ENCODE measurements at regions not wholly inside any gene's neighbourhood (a gene's known extent, or its start where the extent isn't known, plus 50 kb on each side); places are given as distances from the start of the nearest gene placed in this dataset.

DNA sequence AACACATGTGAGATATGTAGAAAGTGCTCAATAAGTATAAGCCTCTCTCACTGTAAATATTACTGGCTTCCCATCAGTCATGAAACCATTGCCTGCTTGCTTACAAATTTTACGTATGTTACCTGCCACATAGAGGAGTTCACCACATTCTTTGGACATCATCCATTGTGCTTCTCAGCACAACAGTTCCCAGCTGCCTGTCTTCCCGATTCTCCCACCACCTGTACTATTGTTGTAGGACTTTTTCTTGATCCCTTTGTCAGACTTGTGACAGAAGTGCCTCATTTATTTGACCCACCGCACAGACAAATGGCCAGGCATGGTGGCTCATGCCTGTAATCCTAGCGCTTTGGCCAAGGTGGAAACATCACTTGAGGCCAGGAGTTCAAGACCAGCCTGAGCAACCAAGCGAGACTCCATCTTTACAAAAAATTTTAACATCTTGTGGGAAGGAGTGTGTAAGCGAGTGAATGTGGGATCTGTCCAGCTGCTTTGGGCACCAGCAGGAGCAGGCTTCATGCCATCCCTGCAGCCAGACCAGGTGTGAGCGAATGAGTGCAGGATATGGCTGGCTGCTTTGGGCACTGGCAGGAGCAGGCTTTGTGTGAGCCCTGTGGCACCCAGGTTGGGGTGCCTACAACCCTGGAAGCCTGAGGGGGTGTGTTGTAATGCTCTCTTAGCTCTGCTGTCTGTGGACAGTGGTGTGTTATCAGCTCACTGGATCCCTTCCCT, 139.9 kb upstream of the ELL2 start:
- Histone ChIP-seq H3K4me3 (no peak overlapping the region), H3K9ac (ENCODE audit: control insufficient read depth, insufficient read depth, low read length) (no peak overlapping the region), H3K9me3 (replicated peaks; ENCODE audit: control insufficient read depth, insufficient read depth, low read length) (no peaks in the 10 kb centered on the region; the same call in 2 of the 3 replicates), H3K79me2 (ENCODE audit: control insufficient read depth, insufficient read depth, low read length) (no peaks in the 10 kb centered on the region), H3K36me3 (ENCODE audit: control insufficient read depth in 2 of 2, insufficient read depth in 2 of 2, low read length in 1 of 2) (no peaks in the 10 kb centered on the region), H4K20me1 (ENCODE audit: control insufficient read depth, insufficient read depth) (no peaks in the 10 kb centered on the region), H3K27me3 (replicated peaks in 1 of 2; ENCODE audit: control insufficient read depth in 2 of 2, insufficient read depth in 2 of 2, low read length in 1 of 2) (no peaks in the 10 kb centered on the region), H3K27ac (ENCODE audit: control insufficient read depth, insufficient read depth) (no peak overlapping the region), H3K4me1 (ENCODE audit: control insufficient read depth, insufficient read depth, low read length) (no peaks in the 10 kb centered on the region), H2AFZ (ENCODE audit: control insufficient read depth, low read depth, low read length) (no peak overlapping the region), H3K4me2 (ENCODE audit: control insufficient read depth, insufficient read depth) (no peak overlapping the region)
- 84% methylated on average over 7 of the region's 7 CpGs for WGBS (ENCODE audit: insufficient coverage, insufficient replicate concordance, low lambda C conversion rate, missing lambda C conversion rate)
- ChIA-PET CTCF (no interaction called here), RAD21 (ENCODE audit: unreplicated experiment) (no interaction called here), SMC1A (ENCODE audit: uncharacterized antibody, unreplicated experiment) (no interaction called here), POLR2A (no interaction called here)
- no peak for ATAC-seq
- BruUV-seq (replicated peaks) = no TSS peak
- intact Hi-C loops (cut with micrococcal nuclease; ENCODE audit: unreplicated experiment) (no loop called here), in situ Hi-C loops (cut with MboI) (no loop called here)
- no peak for DNase-seq (ENCODE audit: low read depth, low spot score)
- FAIRE-seq = no peak
- TF ChIP-seq, protein P1, sequence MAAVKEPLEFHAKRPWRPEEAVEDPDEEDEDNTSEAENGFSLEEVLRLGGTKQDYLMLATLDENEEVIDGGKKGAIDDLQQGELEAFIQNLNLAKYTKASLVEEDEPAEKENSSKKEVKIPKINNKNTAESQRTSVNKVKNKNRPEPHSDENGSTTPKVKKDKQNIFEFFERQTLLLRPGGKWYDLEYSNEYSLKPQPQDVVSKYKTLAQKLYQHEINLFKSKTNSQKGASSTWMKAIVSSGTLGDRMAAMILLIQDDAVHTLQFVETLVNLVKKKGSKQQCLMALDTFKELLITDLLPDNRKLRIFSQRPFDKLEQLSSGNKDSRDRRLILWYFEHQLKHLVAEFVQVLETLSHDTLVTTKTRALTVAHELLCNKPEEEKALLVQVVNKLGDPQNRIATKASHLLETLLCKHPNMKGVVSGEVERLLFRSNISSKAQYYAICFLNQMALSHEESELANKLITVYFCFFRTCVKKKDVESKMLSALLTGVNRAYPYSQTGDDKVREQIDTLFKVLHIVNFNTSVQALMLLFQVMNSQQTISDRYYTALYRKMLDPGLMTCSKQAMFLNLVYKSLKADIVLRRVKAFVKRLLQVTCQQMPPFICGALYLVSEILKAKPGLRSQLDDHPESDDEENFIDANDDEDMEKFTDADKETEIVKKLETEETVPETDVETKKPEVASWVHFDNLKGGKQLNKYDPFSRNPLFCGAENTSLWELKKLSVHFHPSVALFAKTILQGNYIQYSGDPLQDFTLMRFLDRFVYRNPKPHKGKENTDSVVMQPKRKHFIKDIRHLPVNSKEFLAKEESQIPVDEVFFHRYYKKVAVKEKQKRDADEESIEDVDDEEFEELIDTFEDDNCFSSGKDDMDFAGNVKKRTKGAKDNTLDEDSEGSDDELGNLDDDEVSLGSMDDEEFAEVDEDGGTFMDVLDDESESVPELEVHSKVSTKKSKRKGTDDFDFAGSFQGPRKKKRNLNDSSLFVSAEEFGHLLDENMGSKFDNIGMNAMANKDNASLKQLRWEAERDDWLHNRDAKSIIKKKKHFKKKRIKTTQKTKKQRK (IDR thresholded peaks at IDR 0.05; ENCODE audit: low read depth, low read length) = no peak
- TF ChIP-seq SUPT20H (IDR thresholded peaks at IDR 0.05; ENCODE audit: borderline replicate concordance, control insufficient read depth, low read depth, low read length) (no peak), HDGF (IDR thresholded peaks at IDR 0.05) (no peak), PML (IDR thresholded peaks at IDR 0.05; ENCODE audit: low read length) (no peak), STAT1 (conservative IDR thresholded peaks at IDR 0.05) (no peak), EGR1 (IDR thresholded peaks at IDR 0.05; ENCODE audit: borderline replicate concordance in 1 of 2, low read depth in 2 of 2, low read length in 2 of 2) (no peak), FOXK2 (IDR thresholded peaks at IDR 0.05) (no peak), MTA3 (IDR thresholded peaks at IDR 0.05; ENCODE audit: borderline replicate concordance, low read length) (no peak), RCOR1 (conservative IDR thresholded peaks at IDR 0.05; ENCODE audit: low read depth, low read length) (no peak)
- TF ChIP-seq, protein P2, sequence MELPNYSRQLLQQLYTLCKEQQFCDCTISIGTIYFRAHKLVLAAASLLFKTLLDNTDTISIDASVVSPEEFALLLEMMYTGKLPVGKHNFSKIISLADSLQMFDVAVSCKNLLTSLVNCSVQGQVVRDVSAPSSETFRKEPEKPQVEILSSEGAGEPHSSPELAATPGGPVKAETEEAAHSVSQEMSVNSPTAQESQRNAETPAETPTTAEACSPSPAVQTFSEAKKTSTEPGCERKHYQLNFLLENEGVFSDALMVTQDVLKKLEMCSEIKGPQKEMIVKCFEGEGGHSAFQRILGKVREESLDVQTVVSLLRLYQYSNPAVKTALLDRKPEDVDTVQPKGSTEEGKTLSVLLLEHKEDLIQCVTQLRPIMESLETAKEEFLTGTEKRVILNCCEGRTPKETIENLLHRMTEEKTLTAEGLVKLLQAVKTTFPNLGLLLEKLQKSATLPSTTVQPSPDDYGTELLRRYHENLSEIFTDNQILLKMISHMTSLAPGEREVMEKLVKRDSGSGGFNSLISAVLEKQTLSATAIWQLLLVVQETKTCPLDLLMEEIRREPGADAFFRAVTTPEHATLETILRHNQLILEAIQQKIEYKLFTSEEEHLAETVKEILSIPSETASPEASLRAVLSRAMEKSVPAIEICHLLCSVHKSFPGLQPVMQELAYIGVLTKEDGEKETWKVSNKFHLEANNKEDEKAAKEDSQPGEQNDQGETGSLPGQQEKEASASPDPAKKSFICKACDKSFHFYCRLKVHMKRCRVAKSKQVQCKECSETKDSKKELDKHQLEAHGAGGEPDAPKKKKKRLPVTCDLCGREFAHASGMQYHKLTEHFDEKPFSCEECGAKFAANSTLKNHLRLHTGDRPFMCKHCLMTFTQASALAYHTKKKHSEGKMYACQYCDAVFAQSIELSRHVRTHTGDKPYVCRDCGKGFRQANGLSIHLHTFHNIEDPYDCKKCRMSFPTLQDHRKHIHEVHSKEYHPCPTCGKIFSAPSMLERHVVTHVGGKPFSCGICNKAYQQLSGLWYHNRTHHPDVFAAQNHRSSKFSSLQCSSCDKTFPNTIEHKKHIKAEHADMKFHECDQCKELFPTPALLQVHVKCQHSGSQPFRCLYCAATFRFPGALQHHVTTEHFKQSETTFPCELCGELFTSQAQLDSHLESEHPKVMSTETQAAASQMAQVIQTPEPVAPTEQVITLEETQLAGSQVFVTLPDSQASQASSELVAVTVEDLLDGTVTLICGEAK (IDR thresholded peaks at IDR 0.05; ENCODE audit: borderline replicate concordance) = no peak
- TF ChIP-seq, protein P3, sequence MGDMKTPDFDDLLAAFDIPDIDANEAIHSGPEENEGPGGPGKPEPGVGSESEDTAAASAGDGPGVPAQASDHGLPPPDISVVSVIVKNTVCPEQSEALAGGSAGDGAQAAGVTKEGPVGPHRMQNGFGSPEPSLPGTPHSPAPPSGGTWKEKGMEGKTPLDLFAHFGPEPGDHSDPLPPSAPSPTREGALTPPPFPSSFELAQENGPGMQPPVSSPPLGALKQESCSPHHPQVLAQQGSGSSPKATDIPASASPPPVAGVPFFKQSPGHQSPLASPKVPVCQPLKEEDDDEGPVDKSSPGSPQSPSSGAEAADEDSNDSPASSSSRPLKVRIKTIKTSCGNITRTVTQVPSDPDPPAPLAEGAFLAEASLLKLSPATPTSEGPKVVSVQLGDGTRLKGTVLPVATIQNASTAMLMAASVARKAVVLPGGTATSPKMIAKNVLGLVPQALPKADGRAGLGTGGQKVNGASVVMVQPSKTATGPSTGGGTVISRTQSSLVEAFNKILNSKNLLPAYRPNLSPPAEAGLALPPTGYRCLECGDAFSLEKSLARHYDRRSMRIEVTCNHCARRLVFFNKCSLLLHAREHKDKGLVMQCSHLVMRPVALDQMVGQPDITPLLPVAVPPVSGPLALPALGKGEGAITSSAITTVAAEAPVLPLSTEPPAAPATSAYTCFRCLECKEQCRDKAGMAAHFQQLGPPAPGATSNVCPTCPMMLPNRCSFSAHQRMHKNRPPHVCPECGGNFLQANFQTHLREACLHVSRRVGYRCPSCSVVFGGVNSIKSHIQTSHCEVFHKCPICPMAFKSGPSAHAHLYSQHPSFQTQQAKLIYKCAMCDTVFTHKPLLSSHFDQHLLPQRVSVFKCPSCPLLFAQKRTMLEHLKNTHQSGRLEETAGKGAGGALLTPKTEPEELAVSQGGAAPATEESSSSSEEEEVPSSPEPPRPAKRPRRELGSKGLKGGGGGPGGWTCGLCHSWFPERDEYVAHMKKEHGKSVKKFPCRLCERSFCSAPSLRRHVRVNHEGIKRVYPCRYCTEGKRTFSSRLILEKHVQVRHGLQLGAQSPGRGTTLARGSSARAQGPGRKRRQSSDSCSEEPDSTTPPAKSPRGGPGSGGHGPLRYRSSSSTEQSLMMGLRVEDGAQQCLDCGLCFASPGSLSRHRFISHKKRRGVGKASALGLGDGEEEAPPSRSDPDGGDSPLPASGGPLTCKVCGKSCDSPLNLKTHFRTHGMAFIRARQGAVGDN (IDR thresholded peaks at IDR 0.05) = no peak
